GM12892 (cell line): ENCODE measurements at regions not wholly inside any gene's neighbourhood (a gene's known extent, or its start where the extent isn't known, plus 50 kb on each side); places are given as distances from the start of the nearest gene placed in this dataset.

Experiments
- POLR2A ChIP-seq: IDR thresholded peaks from 2 replicates; pipeline ENCODE4 v1.6.1; 2011; ENCODE audit warnings: low read depth, low read length, control low read depth
- TAF1 ChIP-seq: IDR thresholded peaks from 2 replicates; pipeline ENCODE4 v1.6.1; 2011; ENCODE audit warnings: low read depth, mild to moderate bottlenecking, control low read depth, low read length, borderline replicate concordance

GRCh38 chrX:5086388-5086787 lies 1142.3 kb downstream of the NLGN4X start:
- TF ChIP-seq POLR2A (no peak), TAF1 (no peak)
